IMR-90 (cell line): ENCODE measurements at regions not wholly inside any gene's neighbourhood (a gene's known extent, or its start where the extent isn't known, plus 50 kb on each side); places are given as distances from the start of the nearest gene placed in this dataset.

Experiments
- ATAC-seq: fragments of 200-7000 bp; cut with Tn5 transposase; 2 replicates; pipeline ENCODE4 v1.9.1; 2020; ENCODE audit warnings: low read depth, mild to moderate bottlenecking, moderate library complexity
- BruUV-seq: library from RNA; stranded (reverse); fragments of 400-500 nt; replicated peaks from 2 replicates; lab custom pipeline; 2021; lab: Mats Ljungman, UMichigan
- CTCF ChIA-PET: fragments of 300-600 bp; formaldehyde crosslinking; extraction: SDS; loops from one replicate; lab custom pipeline; 2021; ENCODE audit warnings: antibody characterized with exemption; lab: Yijun Ruan, JAX
- POLR2A ChIA-PET: fragments of 300-600 bp; sonication (Branson Sonifier 250); formaldehyde crosslinking; loops from one replicate; lab custom pipeline; 2022; ENCODE audit warnings: antibody characterized with exemption; ENCODE audit not compliant: unreplicated experiment; lab: Charles Lee
- DNase-seq: peaks from one replicate; pipeline ENCODE4 v3.0.0; 2013
- H2AFZ ChIP-seq: replicated peaks from 2 replicates; pipeline ENCODE3; 2013; ENCODE audit warnings: low read length, mild to moderate bottlenecking; ENCODE audit not compliant: poor library complexity
- H2AK5ac ChIP-seq: 2 replicates; pipeline ENCODE4 v1.6.1; 2013; ENCODE audit warnings: low read depth, low read length, inconsistent platforms
- H2AK9ac ChIP-seq: replicated peaks from 2 replicates; pipeline ENCODE3; 2013; ENCODE audit warnings: mild to moderate bottlenecking, low read depth, low read length, moderate library complexity; ENCODE audit not compliant: poor library complexity
- H2BK120ac ChIP-seq: 2 replicates; pipeline ENCODE4 v1.6.1; 2013; ENCODE audit warnings: low read depth, low read length, inconsistent platforms
- H2BK15ac ChIP-seq: 3 replicates; pipeline ENCODE4 v1.6.1; 2013; ENCODE audit warnings: low read depth, low read length, inconsistent platforms
- H2BK20ac ChIP-seq: 2 replicates; pipeline ENCODE4 v1.6.1; 2013; ENCODE audit warnings: low read depth, mild to moderate bottlenecking, inconsistent platforms, low read length, moderate library complexity
- H2BK5ac ChIP-seq: 2 replicates; pipeline ENCODE4 v1.6.1; 2013; ENCODE audit warnings: mild to moderate bottlenecking, low read depth, low read length, inconsistent platforms; ENCODE audit not compliant: poor library complexity, severe bottlenecking
- H3K14ac ChIP-seq: replicated peaks from 2 replicates; pipeline ENCODE4 v1.6.1; 2013; ENCODE audit warnings: low read depth, low read length, inconsistent platforms
- H3K18ac ChIP-seq: 2 replicates; pipeline ENCODE4 v1.6.1; 2013; ENCODE audit warnings: low read depth, low read length, control low read depth
- H3K23ac ChIP-seq: 2 replicates; pipeline ENCODE4 v1.6.1; 2013; ENCODE audit warnings: low read depth, low read length, inconsistent platforms
- H3K27ac ChIP-seq: 2 replicates; pipeline ENCODE4 v1.5.1; 2013; ENCODE audit warnings: mild to moderate bottlenecking, control low read depth, low read length; ENCODE audit not compliant: insufficient read depth
- H3K27me3 ChIP-seq: 2 replicates; pipeline ENCODE4 v1.6.1; 2013; ENCODE audit warnings: low read length; ENCODE audit not compliant: control insufficient read depth, insufficient read depth
- H3K36me3 ChIP-seq: 2 replicates; pipeline ENCODE4 v1.6.1; 2013; ENCODE audit warnings: low read length, mixed read lengths; ENCODE audit not compliant: control insufficient read depth, insufficient read depth
- H3K4ac ChIP-seq: 2 replicates; pipeline ENCODE4 v1.6.1; 2013; ENCODE audit warnings: low read depth, low read length, inconsistent platforms
- H3K4me1 ChIP-seq: 2 replicates; pipeline ENCODE4 v1.6.1; 2013; ENCODE audit warnings: low read length, mixed read lengths; ENCODE audit not compliant: control insufficient read depth, insufficient read depth
- H3K4me2 ChIP-seq: 2 replicates; pipeline ENCODE4 v1.6.1; 2013; ENCODE audit warnings: low read depth, mild to moderate bottlenecking, control low read depth, low read length, moderate library complexity
- H3K4me3 ChIP-seq: 2 replicates; pipeline ENCODE4 v1.5.1; 2013; ENCODE audit warnings: low read depth, mild to moderate bottlenecking, control low read depth, low read length, moderate library complexity; ENCODE audit not compliant: insufficient read depth
- H3K56ac ChIP-seq: 2 replicates; pipeline ENCODE4 v1.6.1; 2013; ENCODE audit warnings: low read length, inconsistent platforms; ENCODE audit not compliant: insufficient read depth; ENCODE audit errors: extremely low read depth
- H3K79me1 ChIP-seq, 2 experiments: 2 replicates each; pipeline ENCODE4 v1.6.1; 2013; ENCODE audit warnings: low read length in 2 of 2, inconsistent platforms in 1 of 2, low read depth in 1 of 2
- H3K9ac ChIP-seq: 2 replicates; pipeline ENCODE4 v1.6.1; 2013; ENCODE audit warnings: low read depth, low read length, control low read depth
- H3K9me1 ChIP-seq: 2 replicates; pipeline ENCODE4 v1.6.1; 2013; ENCODE audit warnings: low read length, inconsistent platforms; ENCODE audit not compliant: insufficient read depth
- H3K9me3 ChIP-seq: 2 replicates; pipeline ENCODE4 v1.6.1; 2013; ENCODE audit warnings: low read length; ENCODE audit not compliant: control insufficient read depth, insufficient read depth
- H4K20me1 ChIP-seq: 2 replicates; pipeline ENCODE4 v1.6.1; 2013; ENCODE audit warnings: low read length, inconsistent platforms; ENCODE audit not compliant: insufficient read depth
- H4K5ac ChIP-seq: 2 replicates; pipeline ENCODE4 v1.6.1; 2013; ENCODE audit warnings: mild to moderate bottlenecking, low read depth, low read length, control low read depth
- H4K8ac ChIP-seq, 2 experiments: 2 replicates each; pipeline ENCODE4 v1.6.1; 2013; ENCODE audit warnings: low read depth in 2 of 2, low read length in 2 of 2, control low read depth in 1 of 2, inconsistent platforms in 1 of 2
- H4K91ac ChIP-seq: 2 replicates; pipeline ENCODE4 v1.6.1; 2013; ENCODE audit warnings: low read depth, low read length, inconsistent platforms; ENCODE audit not compliant: insufficient read depth
- BHLHE40 ChIP-seq: fragments of 150-350 bp; IDR thresholded peaks from 2 replicates; pipeline ENCODE4 v1.6.1; 2016; ENCODE audit warnings: mild to moderate bottlenecking, low read depth, low read length
- CEBPB ChIP-seq: IDR thresholded peaks from 2 replicates; pipeline ENCODE4 v1.6.1; 2012; ENCODE audit warnings: low read depth, low read length, improper control_type of control experiment
- CHD1 ChIP-seq: IDR thresholded peaks from 2 replicates; pipeline ENCODE4 v1.6.1; 2012; ENCODE audit warnings: low read depth, low read length, improper control_type of control experiment
- ELK1 ChIP-seq: fragments of 150-350 bp; IDR thresholded peaks from 2 replicates; pipeline ENCODE4 v1.6.1; 2016; ENCODE audit warnings: low read depth, mild to moderate bottlenecking, low read length, moderate library complexity, borderline replicate concordance
- FOS ChIP-seq: fragments of 150-350 bp; IDR thresholded peaks from 2 replicates; pipeline ENCODE4 v1.6.1; 2016; ENCODE audit warnings: low read depth, low read length
- MAFK ChIP-seq: IDR thresholded peaks from 2 replicates; pipeline ENCODE4 v1.6.1; 2012; ENCODE audit warnings: low read depth, low read length, improper control_type of control experiment
- MAZ ChIP-seq: IDR thresholded peaks from 2 replicates; pipeline ENCODE4 v1.6.1; 2012; ENCODE audit warnings: low read depth, mild to moderate bottlenecking, low read length, improper control_type of control experiment, moderate library complexity, borderline replicate concordance
- MXI1 ChIP-seq: IDR thresholded peaks from 2 replicates; pipeline ENCODE4 v1.6.1; 2012; ENCODE audit warnings: low read depth, mild to moderate bottlenecking, low read length, moderate library complexity, borderline replicate concordance
- NFE2L2 ChIP-seq: fragments of 150-350 bp; IDR thresholded peaks from 2 replicates; pipeline ENCODE4 v1.6.1; 2016; ENCODE audit warnings: low read depth, mild to moderate bottlenecking, low read length
- POLR2A ChIP-seq: IDR thresholded peaks from 2 replicates; pipeline ENCODE4 v1.6.1; 2012; ENCODE audit warnings: mild to moderate bottlenecking, low read depth, low read length
- RAD21 ChIP-seq: IDR thresholded peaks from 2 replicates; pipeline ENCODE4 v1.6.1; 2012; ENCODE audit warnings: low read length, improper control_type of control experiment
- RCOR1 ChIP-seq: IDR thresholded peaks from 2 replicates; pipeline ENCODE4 v1.6.1; 2012; ENCODE audit warnings: mild to moderate bottlenecking, low read length, improper control_type of control experiment; ENCODE audit not compliant: insufficient replicate concordance
- RFX5 ChIP-seq: IDR thresholded peaks from 2 replicates; pipeline ENCODE4 v1.8.0; 2012; ENCODE audit warnings: low read depth, mild to moderate bottlenecking, low read length, moderate library complexity
- SMC3 ChIP-seq: fragments of 150-350 bp; IDR thresholded peaks from 2 replicates; pipeline ENCODE4 v1.6.1; 2016; ENCODE audit warnings: low read depth, mild to moderate bottlenecking, antibody characterized with exemption, low read length, moderate library complexity
- WGBS, 2 experiments: methylation state at CpG; one replicate each; pipeline versions ENCODE4 v1.1.5 to v1.1.7; 2013; ENCODE audit warnings: missing lambda C conversion rate in 2 of 2; ENCODE audit not compliant: insufficient read length in 1 of 2; ENCODE audit errors: extremely low coverage in 2 of 2; 5-methylcytosine and 5-hydroxymethylcytosine counted together
- dilution Hi-C: fragments of 300-500 bp; cut with HindIII; formaldehyde crosslinking; loops from one replicate; pipeline ENCODE4 v1.14.3; 2018; ENCODE audit warnings: low sequenced_read_pairs; ENCODE audit not compliant: unreplicated experiment
- in situ Hi-C: fragments of 300-500 bp; cut with MboI; formaldehyde crosslinking; loops from 3 replicates; pipeline ENCODE4 v1.14.3; 2019; ENCODE audit warnings: low sequenced_read_pairs, inconsistent platforms, mixed read lengths
- intact Hi-C: fragments of 100-400 bp; cut with micrococcal nuclease; formaldehyde crosslinking; loops from 2 replicates; pipeline ENCODE4 v1.10.0; 2022
- TF ChIP-seq, protein P1 (sequence below): conservative IDR thresholded peaks from 2 replicates; pipeline ENCODE4 v1.5.1; 2012; ENCODE audit warnings: mild to moderate bottlenecking, low read depth, low read length, improper control_type of control experiment
- TF ChIP-seq, protein P2 (sequence below): fragments of 150-350 bp; IDR thresholded peaks from 2 replicates; pipeline ENCODE4 v1.6.1; 2017; ENCODE audit warnings: mild to moderate bottlenecking, antibody characterized with exemption, low read length, low read depth

- ChIA-PET POLR2A (no interaction called here), CTCF (no interaction called here)
- Histone ChIP-seq H4K8ac (no peak overlapping the region), H3K56ac (no peak overlapping the region), H2AFZ (no peak overlapping the region), H3K4me2 (no peak overlapping the region), H3K36me3 (no peaks in the 10 kb centered on the region), H4K20me1 (no peaks in the 10 kb centered on the region), H3K23ac (no peak overlapping the region), H3K9me3 (no peaks in the 10 kb centered on the region; the same call in 1 of the 2 replicates), H3K4ac (no peak overlapping the region), H3K4me1 (no peaks in the 10 kb centered on the region), H4K91ac (no peak overlapping the region), H2BK5ac (no peak overlapping the region), H3K9me1 (no peaks in the 10 kb centered on the region), H2BK120ac (no peak overlapping the region), H2AK5ac (no peak overlapping the region), H3K27me3 (no peaks in the 10 kb centered on the region), H2BK15ac (no peak overlapping the region), H3K18ac (no peak overlapping the region), H3K4me3 (no peak overlapping the region), H4K5ac (no peak overlapping the region), H3K79me1 (no peaks in the 10 kb centered on the region), H3K27ac (no peak overlapping the region), H2BK20ac (no peak overlapping the region), H3K9ac (no peak overlapping the region), H2AK9ac (no peak overlapping the region), H3K14ac (no peak overlapping the region)
- WGBS, 2 experiments = no CpG with 5 or more reads among the region's 3 CpGs
- intact Hi-C loops (no loop called here), in situ Hi-C loops (no loop called here), dilution Hi-C loops (no loop called here)
- no peak for DNase-seq
- no TSS peak for BruUV-seq
- no peak for ATAC-seq
- TF ChIP-seq BHLHE40 (no peak), SMC3 (no peak), CHD1 (no peak), RCOR1 (no peak), FOS (no peak), RFX5 (no peak), MAZ (no peak), ELK1 (no peak), CEBPB (no peak), RAD21 (no peak), NFE2L2 (no peak), MXI1 (no peak), POLR2A (no peak), MAFK (no peak)
- TF ChIP-seq, protein P1, sequence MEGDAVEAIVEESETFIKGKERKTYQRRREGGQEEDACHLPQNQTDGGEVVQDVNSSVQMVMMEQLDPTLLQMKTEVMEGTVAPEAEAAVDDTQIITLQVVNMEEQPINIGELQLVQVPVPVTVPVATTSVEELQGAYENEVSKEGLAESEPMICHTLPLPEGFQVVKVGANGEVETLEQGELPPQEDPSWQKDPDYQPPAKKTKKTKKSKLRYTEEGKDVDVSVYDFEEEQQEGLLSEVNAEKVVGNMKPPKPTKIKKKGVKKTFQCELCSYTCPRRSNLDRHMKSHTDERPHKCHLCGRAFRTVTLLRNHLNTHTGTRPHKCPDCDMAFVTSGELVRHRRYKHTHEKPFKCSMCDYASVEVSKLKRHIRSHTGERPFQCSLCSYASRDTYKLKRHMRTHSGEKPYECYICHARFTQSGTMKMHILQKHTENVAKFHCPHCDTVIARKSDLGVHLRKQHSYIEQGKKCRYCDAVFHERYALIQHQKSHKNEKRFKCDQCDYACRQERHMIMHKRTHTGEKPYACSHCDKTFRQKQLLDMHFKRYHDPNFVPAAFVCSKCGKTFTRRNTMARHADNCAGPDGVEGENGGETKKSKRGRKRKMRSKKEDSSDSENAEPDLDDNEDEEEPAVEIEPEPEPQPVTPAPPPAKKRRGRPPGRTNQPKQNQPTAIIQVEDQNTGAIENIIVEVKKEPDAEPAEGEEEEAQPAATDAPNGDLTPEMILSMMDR = no peak
- TF ChIP-seq, protein P2, sequence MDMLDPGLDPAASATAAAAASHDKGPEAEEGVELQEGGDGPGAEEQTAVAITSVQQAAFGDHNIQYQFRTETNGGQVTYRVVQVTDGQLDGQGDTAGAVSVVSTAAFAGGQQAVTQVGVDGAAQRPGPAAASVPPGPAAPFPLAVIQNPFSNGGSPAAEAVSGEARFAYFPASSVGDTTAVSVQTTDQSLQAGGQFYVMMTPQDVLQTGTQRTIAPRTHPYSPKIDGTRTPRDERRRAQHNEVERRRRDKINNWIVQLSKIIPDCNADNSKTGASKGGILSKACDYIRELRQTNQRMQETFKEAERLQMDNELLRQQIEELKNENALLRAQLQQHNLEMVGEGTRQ = no peak
Observed at GRCh38 chr2:184357033-184357432, 241.3 kb upstream of the ZNF804A start.
